Upper lobe of right lung (tissue), 1 donor: ENCODE measurements at regions not wholly inside any gene's neighbourhood (a gene's known extent, or its start where the extent isn't known, plus 50 kb on each side); places are given as distances from the start of the nearest gene placed in this dataset.
"Not testable (repeated sequence)": the region's sequence is repeated elsewhere in the genome, so short reads cannot be mapped to it uniquely, and the experiment has no call there.

Source experiments
- ATAC-seq: fragments of 200-7000 bp; cut with Tn5 transposase; one replicate; pipeline ENCODE4 v1.9.1; 2020; ENCODE audit warnings: mild to moderate bottlenecking, moderate library complexity
- DNase-seq: peaks from one replicate; pipeline ENCODE4 v3.0.0-alpha.2; 2020
- H3K27ac ChIP-seq: fragments of 200-600 bp; one replicate; pipeline ENCODE4 v1.8.0; 2022
- H3K27me3 ChIP-seq: fragments of 200-600 bp; one replicate; pipeline ENCODE4 v1.8.0; 2022; ENCODE audit warnings: mild to moderate bottlenecking
- H3K36me3 ChIP-seq: fragments of 200-600 bp; one replicate; pipeline ENCODE4 v1.8.0; 2022
- H3K4me1 ChIP-seq: fragments of 200-600 bp; one replicate; pipeline ENCODE4 v1.8.0; 2022
- H3K4me3 ChIP-seq: fragments of 200-600 bp; one replicate; pipeline ENCODE4 v1.8.0; 2022; ENCODE audit warnings: mild to moderate bottlenecking
- H3K9me3 ChIP-seq: fragments of 200-600 bp; one replicate; pipeline ENCODE4 v1.8.0; 2022
- CTCF ChIP-seq: fragments of 200-600 bp; IDR thresholded peaks from one replicate; pipeline ENCODE4 v1.8.0; 2022; ENCODE audit warnings: antibody characterized with exemption
- intact Hi-C: fragments of 100-400 bp; cut with DNase I; formaldehyde crosslinking; loops from one replicate; pipeline ENCODE4 v1.11.0; 2022
- donor health status: DM: no; HTN: yes; CAD: no; lungs with severe emphysema.

GRCh38 chr1:163477276-163477830, 155.6 kb downstream of the NUF2 start:
- H3K27ac ChIP-seq = no peak overlapping the region
- no peaks in the 10 kb centered on the region for H3K9me3 ChIP-seq
- intact Hi-C loops = no loop called here
- no peaks in the 10 kb centered on the region for H3K36me3 ChIP-seq
- DNase-seq (no peak), ATAC-seq (no peak)
- no peaks in the 10 kb centered on the region for H3K27me3 ChIP-seq
- no peak for TF ChIP-seq CTCF
- no peaks in the 10 kb centered on the region for H3K4me1 ChIP-seq
- H3K4me3 ChIP-seq = no peak overlapping the region

GRCh38 chr1:163498391-163499330, 176.9 kb downstream of the NUF2 start:
- ATAC-seq, H3K36me3 ChIP-seq, DNase-seq, H3K9me3 ChIP-seq, H3K4me3 ChIP-seq, intact Hi-C loops, H3K27ac ChIP-seq, H3K27me3 ChIP-seq, H3K4me1 ChIP-seq: not testable (repeated sequence)

- no peak for DNase-seq
- H3K4me1 ChIP-seq = no peaks in the 10 kb centered on the region
- peaks cover 8% of the 10 kb centered on the region for H3K9me3 ChIP-seq
- intact Hi-C loops = no loop called here
- H3K27ac ChIP-seq = no peak overlapping the region
- no peak overlapping the region for H3K4me3 ChIP-seq
- no peaks in the 10 kb centered on the region for H3K27me3 ChIP-seq
- no peak for ATAC-seq
- TF ChIP-seq CTCF = no peak
- no peaks in the 10 kb centered on the region for H3K36me3 ChIP-seq
These were observed 182.7 kb downstream of the NUF2 start for GRCh38 chr1:163504331-163504978.

- Histone ChIP-seq H3K4me3 (no peak overlapping the region), H3K36me3 (no peaks in the 10 kb centered on the region), H3K27me3 (no peaks in the 10 kb centered on the region), H3K9me3 (no peaks in the 10 kb centered on the region), H3K4me1 (no peaks in the 10 kb centered on the region), H3K27ac (no peak overlapping the region)
- TF ChIP-seq CTCF = no peak
- DNase-seq (no peak), ATAC-seq (no peak)
- intact Hi-C loops = no loop called here
These were observed 187.4 kb downstream of the NUF2 start for GRCh38 chr1:163509114-163509513.

GRCh38 chr1:163512349-163512989, 190.7 kb downstream of the NUF2 start:
- Histone ChIP-seq H3K27ac (no peak overlapping the region), H3K4me1 (no peaks in the 10 kb centered on the region), H3K27me3 (no peaks in the 10 kb centered on the region), H3K4me3 (no peak overlapping the region), H3K36me3 (no peaks in the 10 kb centered on the region), H3K9me3 (no peaks in the 10 kb centered on the region)
- DNase-seq (no peak), ATAC-seq (no peak)
- intact Hi-C loops = no loop called here
- no peak for TF ChIP-seq CTCF
